ENCODE measurements at regions not wholly inside any gene's neighbourhood (a gene's known extent, or its start where the extent isn't known, plus 50 kb on each side); places are given as distances from the start of the nearest gene placed in this dataset.

- no peaks in the 10 kb centered on the region for H3K36me3 ChIP-seq
- no peaks in the 10 kb centered on the region for H4K20me1 ChIP-seq
- H3K9me3 ChIP-seq (replicated peaks in 1 of 11) = peaks cover 0 to 9% (median 5%) of the 10 kb centered on the region in 11 experiments; a peak in 7 of 22 replicates
- H3K4me3 ChIP-seq = no peak overlapping the region
- H3K27ac ChIP-seq = peak overlapping the region in 4 of 11 experiments; percentile 84 to 92 (median 86); a peak in 3 of 22 replicates
- no peak overlapping the region for H3K9ac ChIP-seq
- H3K27me3 ChIP-seq = no peaks in the 10 kb centered on the region
- H3K4me2 ChIP-seq = peak overlapping the region in 6 of 11 experiments; percentile 13 to 93 (median 90); a peak in 9 of 22 replicates
- TF ChIP-seq Cebpa-rat (IDR thresholded peaks at IDR 0.05) = no peak
- peaks cover 42 to 63% (median 53%) of the 10 kb centered on the region in 10 experiments for H3K4me1 ChIP-seq
Measured at GRCh38 chr5:56518820-56519219, 285.7 kb upstream of the ANKRD55 start.

GRCh38 chr5:56517011-56517416 is 283.9 kb upstream of the ANKRD55 start:
- Histone ChIP-seq H3K4me3 (peak overlapping the region in 1 of 10 experiments; percentile 43; a peak in 2 of 20 replicates), H3K36me3 (no peaks in the 10 kb centered on the region), H3K27ac (peak overlapping the region in 10 of 11 experiments; percentile 46 to 92 (median 69); a peak in 20 of 22 replicates), H3K4me1 (peaks cover 47 to 72% (median 56%) of the 10 kb centered on the region in 10 experiments), H3K9me3 (replicated peaks in 1 of 11) (peaks cover 0 to 9% (median 5%) of the 10 kb centered on the region in 11 experiments; a peak in 7 of 22 replicates), H3K4me2 (peak overlapping the region; percentile 76 to 93 (median 83)), H4K20me1 (no peaks in the 10 kb centered on the region), H3K9ac (peak overlapping the region in 8 of 11 experiments; percentile 26 to 78 (median 54); a peak in 16 of 22 replicates), H3K27me3 (no peaks in the 10 kb centered on the region)
- TF ChIP-seq Cebpa-rat (IDR thresholded peaks at IDR 0.05) = peak in 1 of 11 experiments; percentile 74; a peak in 1 of 22 replicates

GRCh38 chr5:56516441-56516840 is 283.3 kb upstream of the ANKRD55 start:
- Histone ChIP-seq H3K27me3 (no peaks in the 10 kb centered on the region), H3K9ac (peak overlapping the region in 8 of 11 experiments; percentile 26 to 78 (median 54); a peak in 14 of 22 replicates), H4K20me1 (no peaks in the 10 kb centered on the region), H3K4me3 (peak overlapping the region in 2 of 10 experiments; percentile 8 to 43; a peak in 3 of 20 replicates), H3K36me3 (no peaks in the 10 kb centered on the region), H3K4me1 (peaks cover 47 to 72% (median 56%) of the 10 kb centered on the region in 10 experiments), H3K27ac (peak overlapping the region in 10 of 11 experiments; percentile 46 to 92 (median 69); a peak in 19 of 22 replicates), H3K4me2 (peak overlapping the region; percentile 76 to 93 (median 83)), H3K9me3 (replicated peaks in 1 of 11) (peaks cover 0 to 8% (median 5%) of the 10 kb centered on the region in 11 experiments; a peak in 7 of 22 replicates)
- TF ChIP-seq Cebpa-rat (IDR thresholded peaks at IDR 0.05) = no peak

DNA sequence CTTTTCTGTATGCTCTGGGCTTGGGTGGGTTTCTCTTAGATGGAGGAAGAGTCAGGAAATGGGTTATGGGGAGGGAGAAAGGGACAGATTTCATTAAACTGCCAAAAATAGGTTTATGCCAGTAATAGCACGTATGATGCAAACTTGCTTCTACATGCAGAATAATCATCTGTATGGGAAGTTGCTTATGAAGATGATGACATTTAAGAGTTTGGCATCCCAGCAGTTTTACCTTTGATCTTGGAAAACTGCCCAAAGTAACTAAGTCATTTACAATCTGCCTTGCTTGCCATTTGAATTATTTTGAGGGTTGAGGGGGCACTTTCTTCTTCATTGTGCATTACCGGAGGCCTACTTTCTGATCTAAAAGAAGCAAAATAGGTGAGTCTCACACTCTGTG is 282.9 kb upstream of the ANKRD55 start:
- no peaks in the 10 kb centered on the region for H3K27me3 ChIP-seq
- H3K4me2 ChIP-seq = peak overlapping the region; percentile 76 to 93 (median 83)
- TF ChIP-seq Cebpa-rat (IDR thresholded peaks at IDR 0.05) = no peak
- peak overlapping the region in 6 of 11 experiments; percentile 26 to 78 (median 71); a peak in 12 of 22 replicates for H3K9ac ChIP-seq
- peaks cover 0 to 7% (median 3%) of the 10 kb centered on the region in 11 experiments; a peak in 7 of 22 replicates for H3K9me3 ChIP-seq (replicated peaks in 1 of 11)
- H4K20me1 ChIP-seq = no peaks in the 10 kb centered on the region
- peak overlapping the region in 9 of 11 experiments; percentile 52 to 92 (median 72); a peak in 17 of 22 replicates for H3K27ac ChIP-seq
- peaks cover 47 to 72% (median 56%) of the 10 kb centered on the region in 10 experiments for H3K4me1 ChIP-seq
- 0 out of 20 replicates have a peak overlapping the region, but pooled peaks of 2 of the 10 experiments have one; percentile 8 to 43 for H3K4me3 ChIP-seq
- no peaks in the 10 kb centered on the region for H3K36me3 ChIP-seq

DNA sequence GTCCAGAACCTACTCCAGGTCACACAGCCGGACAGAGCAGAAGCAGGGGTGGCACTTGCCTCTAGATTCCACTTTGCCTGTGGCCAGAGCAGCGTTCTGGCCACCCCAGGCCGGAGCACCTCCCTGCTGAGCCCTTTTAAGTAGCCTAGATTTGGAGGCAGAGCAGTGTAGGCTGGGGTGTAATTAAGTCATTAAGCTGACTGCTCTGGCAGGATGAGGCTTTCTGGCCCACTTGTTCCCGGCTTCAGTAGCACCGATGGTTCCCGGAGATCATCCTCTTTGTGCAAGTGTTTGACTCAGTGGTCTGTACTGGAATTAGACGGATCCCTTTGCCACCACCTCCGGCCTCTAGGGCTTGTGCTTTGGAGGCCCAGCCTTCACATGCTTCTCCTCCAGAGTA is 281.9 kb upstream of the ANKRD55 start:
- Histone ChIP-seq H3K27me3 (no peaks in the 10 kb centered on the region), H3K27ac (peak overlapping the region in 6 of 11 experiments; percentile 12 to 92 (median 84); a peak in 9 of 22 replicates), H3K4me2 (peak overlapping the region in 9 of 11 experiments; percentile 19 to 93 (median 83); a peak in 15 of 22 replicates), H3K36me3 (no peaks in the 10 kb centered on the region), H3K9me3 (replicated peaks in 1 of 11) (peaks cover 0 to 4% (median 0%) of the 10 kb centered on the region in 11 experiments; a peak in 2 of 22 replicates), H4K20me1 (no peaks in the 10 kb centered on the region), H3K9ac (peak overlapping the region in 1 of 11 experiments; percentile 29; a peak in 1 of 22 replicates), H3K4me3 (no peak overlapping the region), H3K4me1 (peaks cover 50 to 69% (median 56%) of the 10 kb centered on the region in 10 experiments)
- no peak for TF ChIP-seq Cebpa-rat (IDR thresholded peaks at IDR 0.05)

DNA sequence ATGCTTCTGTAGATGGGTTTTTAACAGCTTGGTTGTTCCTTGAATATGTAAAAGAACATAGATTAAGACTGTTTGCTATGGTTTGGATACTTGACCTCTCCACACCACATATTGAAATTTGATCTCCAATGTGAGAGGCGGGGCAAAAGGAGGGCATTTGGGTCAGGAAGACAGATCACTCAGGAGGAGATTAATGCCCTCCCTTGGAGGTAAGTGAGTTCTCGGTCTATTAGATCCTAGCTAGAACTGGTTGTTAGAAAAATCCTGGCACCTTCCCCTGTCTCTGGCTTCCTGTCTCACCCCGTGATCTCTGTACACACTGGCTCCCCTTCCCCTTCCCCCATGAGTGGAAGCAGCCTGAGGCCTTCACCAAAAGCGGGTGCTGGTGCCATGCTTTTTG is 281.1 kb upstream of the ANKRD55 start:
- H3K27ac ChIP-seq = peak overlapping the region in 2 of 11 experiments; percentile 85 to 86; a peak in 1 of 22 replicates

DNA sequence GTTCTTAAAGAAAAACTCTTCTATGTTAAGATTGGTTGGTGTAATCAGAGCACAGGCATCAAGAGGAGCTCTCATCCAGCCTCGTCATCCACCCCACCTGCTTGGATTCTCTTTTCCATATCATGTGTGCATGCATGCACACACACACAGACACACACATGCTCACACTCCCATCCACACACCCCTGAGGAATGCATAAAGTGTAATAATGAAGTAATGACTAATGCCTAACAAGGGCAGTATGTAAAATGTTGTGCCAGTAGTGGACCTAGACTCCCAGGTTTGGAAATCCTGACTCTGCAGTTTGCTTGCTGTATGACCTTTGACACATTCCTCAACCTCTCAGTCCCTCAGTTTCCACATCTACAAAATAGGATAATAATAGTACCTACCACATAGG is 280.0 kb upstream of the ANKRD55 start:
- no peaks in the 10 kb centered on the region for H3K36me3 ChIP-seq
- TF ChIP-seq Cebpa-rat (IDR thresholded peaks at IDR 0.05) = no peak

More for the DNA sequence above, 281.1 kb upstream of the ANKRD55 start:
- Histone ChIP-seq H4K20me1 (no peaks in the 10 kb centered on the region), H3K36me3 (no peaks in the 10 kb centered on the region), H3K9ac (no peak overlapping the region), H3K9me3 (replicated peaks in 1 of 11) (peaks cover 0 to 4% (median 0%) of the 10 kb centered on the region in 11 experiments; a peak in 2 of 22 replicates), H3K4me1 (peaks cover 50 to 61% (median 55%) of the 10 kb centered on the region in 10 experiments), H3K4me3 (no peak overlapping the region), H3K27me3 (no peaks in the 10 kb centered on the region), H3K4me2 (peak overlapping the region in 9 of 11 experiments; percentile 9 to 93 (median 76); a peak in 10 of 22 replicates)
- no peak for TF ChIP-seq Cebpa-rat (IDR thresholded peaks at IDR 0.05)

GRCh38 chr5:56512313-56512996 is 279.3 kb upstream of the ANKRD55 start:
- peak in 5 of 11 experiments; percentile 18 to 69 (median 49); a peak in 6 of 22 replicates for TF ChIP-seq Cebpa-rat (IDR thresholded peaks at IDR 0.05)
- peaks cover 36 to 48% (median 44%) of the 10 kb centered on the region in 10 experiments for H3K4me1 ChIP-seq
- no peak overlapping the region for H3K27ac ChIP-seq
- no peak overlapping the region for H3K9ac ChIP-seq
- no peaks in the 10 kb centered on the region for H3K36me3 ChIP-seq
- H3K9me3 ChIP-seq (replicated peaks in 1 of 11) = peaks cover 0 to 4% (median 0%) of the 10 kb centered on the region in 11 experiments; a peak in 1 of 22 replicates
- peak overlapping the region; percentile 6 to 61 (median 22); a peak in 15 of 22 replicates for H3K4me2 ChIP-seq
- H4K20me1 ChIP-seq = no peaks in the 10 kb centered on the region
- H3K27me3 ChIP-seq = no peaks in the 10 kb centered on the region
- no peak overlapping the region for H3K4me3 ChIP-seq

More for the DNA sequence above, 280.0 kb upstream of the ANKRD55 start:
- H4K20me1 ChIP-seq = no peaks in the 10 kb centered on the region
- peak overlapping the region; percentile 6 to 61 (median 22); a peak in 8 of 22 replicates for H3K4me2 ChIP-seq
- no peak overlapping the region for H3K4me3 ChIP-seq
- H3K27ac ChIP-seq = no peak overlapping the region
- peaks cover 0 to 4% (median 0%) of the 10 kb centered on the region in 11 experiments; a peak in 1 of 22 replicates for H3K9me3 ChIP-seq (replicated peaks in 1 of 11)
- no peaks in the 10 kb centered on the region for H3K27me3 ChIP-seq
- H3K4me1 ChIP-seq = peaks cover 42 to 55% (median 51%) of the 10 kb centered on the region in 10 experiments
- no peak overlapping the region for H3K9ac ChIP-seq
